ENCODE measurements at regions not wholly inside any gene's neighbourhood (a gene's known extent, or its start where the extent isn't known, plus 50 kb on each side); places are given as distances from the start of the nearest gene placed in this dataset.

- no peaks in the 10 kb centered on the region for H3K4me1 Mint-ChIP-seq (ENCODE audit: low read depth, unreplicated experiment)
- peaks cover 7% of the 10 kb centered on the region for H3K36me3 Mint-ChIP-seq (ENCODE audit: unreplicated experiment)
- no peaks in the 10 kb centered on the region for H3K9me3 Mint-ChIP-seq (ENCODE audit: unreplicated experiment)
- H3K27me3 Mint-ChIP-seq (ENCODE audit: unreplicated experiment) = no peaks in the 10 kb centered on the region
- H3K4me3 Mint-ChIP-seq (ENCODE audit: unreplicated experiment) = no peak overlapping the region
- no peak for TF ChIP-seq CTCF (IDR thresholded peaks at IDR 0.05; ENCODE audit: partially characterized antibody, unreplicated experiment)
- DNase-seq = no peak
- no peak overlapping the region for H3K27ac Mint-ChIP-seq (ENCODE audit: unreplicated experiment)
These were observed 185.6 kb downstream of the INSC start for GRCh38 chr11:15300341-15300740.

- H3K27me3 Mint-ChIP-seq (ENCODE audit: unreplicated experiment) = no peaks in the 10 kb centered on the region
- no peak overlapping the region for H3K4me3 Mint-ChIP-seq (ENCODE audit: unreplicated experiment)
- no peak for TF ChIP-seq CTCF (IDR thresholded peaks at IDR 0.05; ENCODE audit: partially characterized antibody, unreplicated experiment)
- H3K27ac Mint-ChIP-seq (ENCODE audit: unreplicated experiment) = peak overlapping the region; percentile 31
- peaks cover 12% of the 10 kb centered on the region for H3K4me1 Mint-ChIP-seq (ENCODE audit: low read depth, unreplicated experiment)
- peaks cover 7% of the 10 kb centered on the region for H3K36me3 Mint-ChIP-seq (ENCODE audit: unreplicated experiment)
- peaks cover 1% of the 10 kb centered on the region for H3K9me3 Mint-ChIP-seq (ENCODE audit: unreplicated experiment)
- DNase-seq = peak; percentile 46
These were observed 192.9 kb downstream of the INSC start for GRCh38 chr11:15307619-15308024.

- peaks cover 3% of the 10 kb centered on the region for H3K36me3 Mint-ChIP-seq (ENCODE audit: unreplicated experiment)
- H3K9me3 Mint-ChIP-seq (ENCODE audit: unreplicated experiment) = peaks cover 1% of the 10 kb centered on the region
- TF ChIP-seq CTCF (IDR thresholded peaks at IDR 0.05; ENCODE audit: partially characterized antibody, unreplicated experiment) = no peak
- no peak overlapping the region for H3K4me3 Mint-ChIP-seq (ENCODE audit: unreplicated experiment)
- no peak overlapping the region for H3K27ac Mint-ChIP-seq (ENCODE audit: unreplicated experiment)
- no peaks in the 10 kb centered on the region for H3K27me3 Mint-ChIP-seq (ENCODE audit: unreplicated experiment)
- DNase-seq = no peak
- H3K4me1 Mint-ChIP-seq (ENCODE audit: low read depth, unreplicated experiment) = peaks cover 12% of the 10 kb centered on the region
These were observed 194.1 kb downstream of the INSC start for GRCh38 chr11:15308840-15309239.

- Mint-ChIP-seq H3K9me3 (ENCODE audit: unreplicated experiment) (peaks cover 1% of the 10 kb centered on the region), H3K36me3 (ENCODE audit: unreplicated experiment) (no peaks in the 10 kb centered on the region), H3K4me3 (ENCODE audit: unreplicated experiment) (no peak overlapping the region), H3K4me1 (ENCODE audit: low read depth, unreplicated experiment) (peaks cover 12% of the 10 kb centered on the region), H3K27me3 (ENCODE audit: unreplicated experiment) (no peaks in the 10 kb centered on the region), H3K27ac (ENCODE audit: unreplicated experiment) (no peak overlapping the region)
- DNase-seq = no peak
- no peak for TF ChIP-seq CTCF (IDR thresholded peaks at IDR 0.05; ENCODE audit: partially characterized antibody, unreplicated experiment)
These were observed 194.6 kb downstream of the INSC start for GRCh38 chr11:15309296-15309695.

- no peak overlapping the region for H3K4me3 Mint-ChIP-seq (ENCODE audit: unreplicated experiment)
- H3K9me3 Mint-ChIP-seq (ENCODE audit: unreplicated experiment) = peaks cover 1% of the 10 kb centered on the region
- no peaks in the 10 kb centered on the region for H3K4me1 Mint-ChIP-seq (ENCODE audit: low read depth, unreplicated experiment)
- DNase-seq = no peak
- H3K27me3 Mint-ChIP-seq (ENCODE audit: unreplicated experiment) = peaks cover 2% of the 10 kb centered on the region
- H3K27ac Mint-ChIP-seq (ENCODE audit: unreplicated experiment) = no peak overlapping the region
- no peak for TF ChIP-seq CTCF (IDR thresholded peaks at IDR 0.05; ENCODE audit: partially characterized antibody, unreplicated experiment)
- H3K36me3 Mint-ChIP-seq (ENCODE audit: unreplicated experiment) = no peaks in the 10 kb centered on the region
These were observed 199.1 kb downstream of the INSC start for GRCh38 chr11:15313862-15314261.

Data from glutamatergic neuron (in vitro differentiated cells).